Gastroesophageal sphincter (tissue), 4 donors: ENCODE measurements at regions not wholly inside any gene's neighbourhood (a gene's known extent, or its start where the extent isn't known, plus 50 kb on each side); places are given as distances from the start of the nearest gene placed in this dataset.
A peak's percentile ranks its signal among the peaks of the same experiment; 100 is the strongest.

Source experiments
- ATAC-seq: fragments of 150-250 bp; one replicate; pipeline ENCODE4 v1.9.1; 2016; ENCODE audit warnings: mild to moderate bottlenecking, moderate library complexity
- H3K27ac ChIP-seq, 4 donors: fragments of 200-600 bp; sonication (generic) in 3 of 4; 1 replicate in 3 of 4; 2 replicates in 1 of 4; pipeline ENCODE4 v1.5.1; 2016 to 2019
- H3K27me3 ChIP-seq: fragments of 200-600 bp; sonication (generic); one replicate; pipeline ENCODE4 v1.5.1; 2019
- H3K36me3 ChIP-seq, 2 donors: fragments of 200-600 bp; sonication (generic); one replicate each; pipeline ENCODE4 v1.5.1; 2019; ENCODE audit warnings: control low read depth in 1 of 2
- H3K4me1 ChIP-seq, 3 donors: fragments of 200-600 bp; sonication (generic); 1 replicate in 2 of 3; 2 replicates in 1 of 3; pipeline ENCODE4 v1.5.1; 2016 to 2019; ENCODE audit warnings: control low read depth in 2 of 3
- H3K4me3 ChIP-seq, 2 donors: fragments of 200-600 bp; sonication (generic); one replicate each; pipeline ENCODE4 v1.5.1; 2019; ENCODE audit warnings: mild to moderate bottlenecking in 1 of 2, moderate library complexity in 1 of 2
- H3K9me3 ChIP-seq, 3 donors: fragments of 200-600 bp; sonication (generic); one replicate each; pipeline ENCODE4 v1.5.1; 2017 to 2019; ENCODE audit warnings: control low read depth in 2 of 3
- CTCF ChIP-seq, 4 experiments: fragments of 200-600 bp in 2 of 4; fragments of 450-650 bp in 2 of 4; sonication (generic) in 1 of 4; IDR thresholded peaks; one replicate each; pipeline ENCODE4 v1.5.1; 2017 to 2019; ENCODE audit warnings: antibody characterized with exemption in 4 of 4, mild to moderate bottlenecking in 2 of 4, moderate library complexity in 2 of 4
- EP300 ChIP-seq: sonication (generic); formaldehyde crosslinking; IDR thresholded peaks from one replicate; pipeline ENCODE4 v1.6.1; 2017; ENCODE audit warnings: antibody characterized with exemption, mild to moderate bottlenecking
- POLR2A ChIP-seq, 2 donors: fragments of 450-650 bp; IDR thresholded peaks; one replicate each; pipeline ENCODE4 v1.6.1; 2017; ENCODE audit warnings: antibody characterized with exemption in 2 of 2, mild to moderate bottlenecking in 2 of 2, moderate library complexity in 1 of 2
- POLR2AphosphoS5 ChIP-seq: sonication (generic); formaldehyde crosslinking; IDR thresholded peaks from one replicate; pipeline ENCODE4 v1.6.1; 2017; ENCODE audit warnings: antibody characterized with exemption
- WGBS, 2 donors: methylation state at CpG; one replicate each; pipeline ENCODE4 v1.1.5; 2018; ENCODE audit warnings: low coverage in 1 of 2; 5-methylcytosine and 5-hydroxymethylcytosine counted together

GRCh38 chr1:244970744-244971551, 106.6 kb upstream of the HNRNPU start:
- H3K27me3 ChIP-seq = no peaks in the 10 kb centered on the region
- no peaks in the 10 kb centered on the region for H3K9me3 ChIP-seq
- H3K36me3 ChIP-seq = no peaks in the 10 kb centered on the region
- TF ChIP-seq POLR2A (IDR thresholded peaks at IDR 0.05) = peak; percentile 56 to 59
- TF ChIP-seq EP300 = no peak
- TF ChIP-seq POLR2AphosphoS5 = peak; percentile 10
- peak; percentile 41 to 80 (median 74) for TF ChIP-seq CTCF (IDR thresholded peaks at IDR 0.05)
- ATAC-seq = peak; percentile 89
- H3K4me1 ChIP-seq = peaks cover 2 to 25% (median 8%) of the 10 kb centered on the region in 3 donors
- peak overlapping the region; percentile 75 to 81 for H3K4me3 ChIP-seq
- 0 to 1% methylated on average over 20 of the region's 67 CpGs for WGBS, 2 donors
- peak overlapping the region; percentile 97 to 100 (median 100) for H3K27ac ChIP-seq

- Histone ChIP-seq H3K4me3 (peak overlapping the region; percentile 75 to 81), H3K27me3 (no peaks in the 10 kb centered on the region), H3K36me3 (no peaks in the 10 kb centered on the region), H3K27ac (peak overlapping the region; percentile 97 to 100 (median 100)), H3K4me1 (peaks cover 2 to 29% (median 8%) of the 10 kb centered on the region in 3 donors), H3K9me3 (no peaks in the 10 kb centered on the region)
- ATAC-seq = peak; percentile 65
- 0% methylated on average over 5 of the region's 55 CpGs; no CpG with 5 or more reads in 1 of the 2 donors for WGBS, 2 donors
- TF ChIP-seq POLR2A (IDR thresholded peaks at IDR 0.05) (peak; percentile 48 to 55), POLR2AphosphoS5 (no peak), CTCF (IDR thresholded peaks at IDR 0.05) (no peak), EP300 (no peak)
These were observed 105.9 kb upstream of the HNRNPU start for GRCh38 chr1:244970236-244970743.

GRCh38 chr1:244969355-244970235, 105.3 kb upstream of the HNRNPU start:
- Histone ChIP-seq H3K36me3 (no peaks in the 10 kb centered on the region), H3K4me3 (peak overlapping the region; percentile 75 to 81), H3K27ac (peak overlapping the region; percentile 97 to 100 (median 100)), H3K4me1 (peaks cover 2 to 36% (median 8%) of the 10 kb centered on the region in 3 donors), H3K9me3 (no peaks in the 10 kb centered on the region), H3K27me3 (no peaks in the 10 kb centered on the region)
- TF ChIP-seq EP300 (no peak), CTCF (IDR thresholded peaks at IDR 0.05) (peak in 1 of 4 experiments; percentile 18), POLR2A (IDR thresholded peaks at IDR 0.05) (peak; percentile 72 to 75), POLR2AphosphoS5 (peak; percentile 89)
- peak; percentile 58 for ATAC-seq
- 1% methylated on average over 11 of the region's 54 CpGs for WGBS, 2 donors

- ATAC-seq = no peak
- Histone ChIP-seq H3K27ac (peak overlapping the region; percentile 97 to 100 (median 100)), H3K4me3 (peak overlapping the region; percentile 75 to 81), H3K27me3 (no peaks in the 10 kb centered on the region), H3K9me3 (no peaks in the 10 kb centered on the region), H3K36me3 (no peaks in the 10 kb centered on the region), H3K4me1 (peaks cover 2 to 43% (median 12%) of the 10 kb centered on the region in 3 donors)
- TF ChIP-seq EP300 (no peak), POLR2A (IDR thresholded peaks at IDR 0.05) (no peak), CTCF (IDR thresholded peaks at IDR 0.05) (no peak), POLR2AphosphoS5 (no peak)
- 10 to 16% methylated on average over 4 of the region's 4 CpGs for WGBS, 2 donors
These were observed 104.5 kb upstream of the HNRNPU start for GRCh38 chr1:244968881-244969280.
